DND-41 (cell line): ENCODE measurements at regions not wholly inside any gene's neighbourhood (a gene's known extent, or its start where the extent isn't known, plus 50 kb on each side); places are given as distances from the start of the nearest gene placed in this dataset.

ENCODE experiments used
- CTCF ChIP-seq: IDR thresholded peaks from 2 replicates; pipeline ENCODE4 v1.5.1; 2012; ENCODE audit warnings: borderline replicate concordance, low read length, moderate library complexity, mild to moderate bottlenecking; ENCODE audit not compliant: poor library complexity, severe bottlenecking; ENCODE audit errors: extremely low read depth
- EZH2 ChIP-seq: IDR thresholded peaks from 3 replicates; pipeline ENCODE4 v1.6.1; 2012; ENCODE audit warnings: borderline replicate concordance, low read depth, mild to moderate bottlenecking, moderate library complexity, low read length, inconsistent platforms; ENCODE audit not compliant: severe bottlenecking

GRCh38 chr13:107807306-107808073 is 407.8 kb downstream of the LIG4 start:
- no peak for TF ChIP-seq CTCF
- no peak for TF ChIP-seq EZH2
